NCI-H1694 (cell line): ENCODE measurements at regions not wholly inside any gene's neighbourhood (a gene's known extent, or its start where the extent isn't known, plus 50 kb on each side); places are given as distances from the start of the nearest gene placed in this dataset.
"Not testable (repeated sequence)": the region's sequence is repeated elsewhere in the genome, so short reads cannot be mapped to it uniquely, and the experiment has no call there.

ENCODE experiments used
- DNase-seq: peaks from one replicate; lab custom pipeline; 2025; lab: John Stamatoyannopoulos, UW

DNA sequence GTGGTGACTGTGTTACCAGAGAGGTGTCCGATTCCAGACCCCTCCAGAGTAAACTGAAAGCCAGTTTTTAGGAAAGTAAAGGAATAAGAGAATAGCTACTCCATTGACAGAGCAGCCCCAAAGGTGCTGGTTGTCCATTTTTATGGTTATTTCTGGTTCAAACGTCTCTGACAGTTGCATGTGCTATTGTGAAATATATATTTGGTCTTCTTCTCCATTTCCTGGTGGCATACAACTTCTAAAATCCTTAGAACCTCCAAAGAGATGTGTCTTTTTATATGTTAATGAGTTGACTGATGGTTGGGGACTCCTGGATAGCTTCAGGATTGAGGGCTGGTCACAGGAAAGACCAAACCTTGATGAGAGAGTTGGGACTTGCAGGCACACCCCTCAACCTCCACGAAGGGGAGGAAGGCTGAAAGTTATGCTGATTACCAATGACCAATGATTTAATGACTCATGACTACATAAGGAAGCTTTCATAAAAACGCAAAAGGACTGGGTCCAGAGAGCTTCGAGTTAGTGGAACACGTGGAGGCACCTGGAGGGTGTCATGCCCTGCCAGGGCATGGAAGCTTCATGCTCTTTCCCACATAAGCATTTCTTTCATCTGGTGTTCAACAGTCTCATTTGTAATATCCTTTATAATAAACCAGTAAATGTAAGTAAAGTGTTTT, 100.7 kb downstream of the SLC16A1 start:
- no peak for DNase-seq

DNA sequence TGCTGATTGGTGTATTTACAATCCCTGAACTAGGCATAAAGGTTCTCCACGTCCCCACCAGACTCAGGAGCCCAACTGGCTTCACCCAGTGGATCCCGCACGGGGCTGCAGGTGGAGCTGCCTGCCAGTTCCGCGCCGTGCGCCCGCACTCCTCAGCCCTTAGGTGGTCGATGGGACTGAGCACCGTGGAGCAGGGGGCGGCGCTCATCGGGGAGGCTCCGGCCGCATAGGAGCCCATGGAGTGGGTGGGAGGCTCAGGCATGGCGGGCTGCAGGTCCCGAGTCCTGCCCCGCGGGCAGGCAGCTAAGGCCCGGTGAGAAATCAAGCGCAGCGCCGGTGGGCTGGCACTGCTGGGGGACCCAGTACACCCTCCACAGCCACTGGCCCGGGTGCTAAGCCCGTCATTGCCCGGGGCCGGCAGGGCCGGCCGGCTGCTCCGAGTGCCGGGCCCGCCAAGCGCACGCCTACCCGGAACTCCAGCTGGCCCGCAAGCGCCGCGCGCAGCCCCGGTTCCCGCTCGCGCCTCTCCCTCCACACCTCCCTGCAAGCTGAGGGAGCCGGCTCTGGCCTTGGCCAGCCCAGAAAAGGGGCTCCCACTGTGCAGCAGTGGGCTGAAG, 101.5 kb downstream of the SLC16A1 start:
- DNase-seq, result not testable (repeated sequence)

DNA sequence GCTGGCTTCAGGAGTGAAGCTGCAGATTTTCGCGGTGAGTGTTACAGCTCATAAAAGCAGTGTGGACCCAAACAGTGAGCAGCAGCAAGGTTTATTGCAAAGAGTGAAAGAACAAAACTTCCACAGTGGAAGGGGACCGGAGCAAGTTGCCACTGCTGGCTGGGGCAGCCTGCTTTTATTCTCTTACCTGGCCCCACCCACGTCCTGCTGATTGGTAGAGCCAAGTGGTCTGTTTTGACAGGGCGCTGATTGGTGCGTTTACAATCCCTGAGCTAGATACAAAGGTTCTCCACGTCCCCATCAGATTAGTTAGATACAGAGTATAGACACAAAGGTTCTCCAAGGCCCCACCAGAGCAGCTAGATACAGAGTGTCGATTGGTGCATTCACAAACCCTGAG, 102.1 kb downstream of the SLC16A1 start:
- not testable (repeated sequence) for DNase-seq

DNA sequence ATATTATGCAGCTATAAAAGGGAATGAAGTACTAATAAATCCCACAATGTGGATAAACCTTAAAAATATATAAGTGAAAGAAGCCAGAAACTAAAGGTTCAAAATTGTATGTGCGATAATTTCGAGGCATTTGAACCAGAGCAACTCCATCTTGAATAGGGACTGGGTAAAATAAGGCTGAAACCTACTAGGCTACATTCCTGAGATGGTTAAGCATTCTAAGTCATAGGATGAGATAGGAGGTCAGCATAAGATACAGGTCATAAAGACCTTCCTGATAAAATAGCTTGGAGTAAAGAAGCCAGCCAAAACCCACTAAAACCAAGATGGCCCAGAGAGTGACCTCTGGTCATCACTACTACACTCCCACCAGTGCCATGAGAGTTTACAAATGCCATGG, 103.1 kb downstream of the SLC16A1 start:
- no peak for DNase-seq

DNA sequence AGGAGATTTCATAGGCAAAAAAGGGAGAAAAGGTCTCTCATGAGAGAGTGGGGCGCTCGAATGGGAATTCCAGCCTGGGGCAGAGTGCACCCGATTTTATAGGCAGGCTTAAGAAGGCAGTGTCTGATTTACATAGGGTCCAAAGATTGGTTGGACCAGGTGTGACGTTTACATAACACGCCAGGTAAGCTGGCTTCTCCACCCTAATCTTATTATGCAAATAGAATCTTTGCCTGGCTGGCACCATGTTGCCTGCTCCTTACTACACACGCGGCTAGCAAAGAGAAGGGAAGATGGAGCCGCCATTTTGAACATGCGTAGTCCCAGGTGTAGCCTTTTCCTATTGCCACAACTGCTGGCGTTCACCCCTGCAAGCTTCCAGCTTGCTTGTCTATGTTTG, 103.7 kb downstream of the SLC16A1 start:
- DNase-seq, result no peak

DNA sequence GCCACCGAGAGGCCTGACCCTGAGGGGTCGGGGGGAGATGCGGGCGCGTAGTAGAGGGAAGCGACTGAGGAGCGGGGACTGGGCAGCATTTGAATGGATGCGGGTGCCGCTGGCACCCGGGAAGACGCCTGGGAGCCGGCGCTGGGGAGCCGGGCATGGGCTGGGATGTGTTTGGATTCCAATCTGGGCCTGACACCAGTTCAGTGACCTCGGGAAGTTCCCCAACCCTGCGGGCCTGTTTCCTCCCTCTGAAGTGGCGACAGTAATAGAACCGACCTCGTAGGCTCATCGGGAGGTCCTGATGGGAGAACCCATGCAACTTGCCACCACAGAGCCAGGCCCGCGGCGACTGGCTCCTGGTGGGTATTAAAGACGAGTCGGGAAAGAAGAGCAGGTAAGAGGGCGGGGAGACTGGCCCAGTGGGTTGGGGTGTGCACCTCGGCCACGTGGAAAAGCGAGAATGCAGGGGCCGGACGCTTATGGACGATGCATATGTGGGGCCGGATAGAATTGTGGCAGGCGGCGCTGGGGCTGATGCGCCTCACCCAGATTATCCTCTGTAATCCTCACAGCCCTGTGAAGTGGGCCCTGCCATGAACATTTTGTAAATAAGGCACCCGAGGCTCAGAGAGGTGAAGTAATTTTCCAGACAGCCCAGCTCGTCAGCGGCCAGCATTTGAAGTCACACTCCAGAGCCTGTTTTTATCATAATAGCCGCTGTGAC, 105.8 kb downstream of the SLC16A1 start:
- no peak for DNase-seq

DNA sequence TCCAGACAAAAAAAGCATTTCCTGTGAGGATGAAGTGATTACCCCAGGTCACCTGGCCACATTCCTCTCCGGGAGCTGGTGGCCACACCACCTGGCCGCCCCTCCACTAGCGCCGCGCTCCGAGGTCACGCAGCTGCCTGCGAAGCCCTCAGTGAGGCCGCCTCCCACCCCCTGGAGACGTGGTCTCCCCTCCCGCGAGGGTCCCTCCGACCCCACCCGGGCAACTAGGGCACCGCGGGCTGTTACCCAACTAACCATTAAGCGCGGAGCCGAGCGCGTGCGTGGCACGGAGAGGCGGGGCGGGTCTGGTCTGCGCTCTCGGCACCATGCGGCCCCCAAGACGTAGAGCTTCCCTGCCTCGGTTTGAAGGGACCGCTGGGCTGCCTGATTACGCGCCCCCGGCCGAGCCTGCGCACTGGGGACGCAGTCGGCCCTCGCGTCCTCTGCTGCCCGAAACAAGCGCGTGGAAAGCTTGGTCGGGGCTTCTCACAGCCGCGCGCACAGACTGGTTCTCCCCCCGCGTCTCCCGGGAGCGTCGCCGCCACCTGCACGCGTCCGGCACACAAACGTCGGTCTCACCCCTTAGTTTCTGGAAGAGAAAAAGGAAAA, 106.5 kb downstream of the SLC16A1 start:
- peak; percentile 33 for DNase-seq

DNA sequence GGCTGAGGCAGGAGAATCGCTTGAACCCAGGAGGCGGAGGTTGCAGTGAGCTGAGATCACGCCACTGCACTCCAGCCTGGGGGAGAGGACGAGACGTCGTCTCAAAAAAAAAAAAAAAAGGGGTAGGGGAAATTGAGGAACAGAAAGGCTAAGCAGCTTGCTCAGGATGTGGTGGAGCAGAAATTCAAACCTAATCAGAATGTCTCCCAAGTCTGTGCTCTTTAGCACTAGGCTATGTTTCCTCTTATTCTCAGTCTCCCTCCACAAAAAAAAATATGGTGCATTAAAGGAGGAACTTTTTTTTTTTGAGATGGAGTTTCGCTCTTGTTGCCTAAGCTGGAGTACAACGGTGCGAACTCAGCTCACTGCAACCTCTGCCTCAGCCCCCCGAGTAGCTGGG, 114.2 kb downstream of the SLC16A1 start:
- no peak for DNase-seq

DNA sequence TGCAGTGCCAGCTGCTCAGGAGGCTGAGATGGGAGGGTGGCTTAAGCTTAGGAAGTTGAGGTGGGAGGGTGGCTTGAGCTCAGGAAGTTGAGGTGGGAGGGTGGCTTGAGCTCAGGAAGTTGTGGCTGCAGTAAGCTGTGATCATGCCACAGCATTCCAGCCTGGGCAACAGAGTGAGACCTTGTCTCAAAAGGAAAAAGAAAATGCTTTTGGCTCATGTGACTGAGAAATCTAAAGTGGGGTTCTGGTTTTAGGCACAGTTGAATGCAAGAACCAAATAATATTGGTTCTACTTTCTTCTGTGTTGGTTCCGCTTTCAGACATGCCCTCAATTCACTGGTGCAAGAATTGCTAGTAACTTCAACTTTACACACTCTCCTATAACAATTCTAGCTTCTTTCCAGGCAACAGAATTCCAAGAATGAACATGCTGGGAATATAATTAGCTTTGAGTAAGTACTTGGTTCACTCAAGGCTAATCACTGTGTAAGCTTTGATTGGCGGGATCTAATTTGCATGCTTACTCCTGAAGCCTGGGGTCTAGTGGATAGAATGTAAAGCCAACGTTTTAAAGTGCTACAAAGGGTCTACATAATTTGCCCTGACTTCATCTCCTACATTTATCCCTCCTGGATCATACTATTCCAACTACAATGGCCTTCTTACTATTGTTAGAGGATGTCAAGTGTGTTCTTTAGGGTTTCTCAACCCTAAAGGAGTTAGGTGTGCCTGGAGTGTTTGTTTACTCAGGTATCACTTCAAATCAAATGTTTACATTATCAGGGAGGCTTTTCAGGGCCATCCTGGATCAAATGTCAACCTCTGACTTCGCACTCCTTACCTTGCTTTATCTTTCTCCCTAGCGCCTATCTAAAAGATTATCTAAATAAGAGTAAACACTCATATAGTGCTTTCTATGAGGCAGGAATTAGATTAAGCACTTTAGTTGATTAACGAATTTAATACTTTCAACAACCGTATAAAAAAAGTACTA, 115.1 kb downstream of the SLC16A1 start:
- no peak for DNase-seq

DNA sequence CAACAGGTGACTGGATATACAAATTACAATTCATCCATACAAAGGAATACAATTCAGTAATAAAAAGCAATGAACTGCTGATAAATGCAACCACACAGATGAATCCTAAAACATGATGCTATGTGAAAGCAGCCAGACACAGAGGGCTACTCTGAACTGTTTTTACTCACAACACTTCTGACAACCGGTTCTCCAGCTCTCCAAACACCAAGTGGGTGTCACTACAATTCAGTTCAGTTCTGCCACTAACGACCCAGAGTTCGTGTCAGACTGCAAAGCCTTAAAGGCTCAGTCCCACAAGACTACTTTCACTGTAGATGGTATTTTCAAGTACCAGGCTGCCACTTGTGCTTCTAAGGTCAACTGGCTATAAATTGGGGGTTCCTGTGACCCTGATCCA, 119.4 kb downstream of the SLC16A1 start:
- no peak for DNase-seq

DNA sequence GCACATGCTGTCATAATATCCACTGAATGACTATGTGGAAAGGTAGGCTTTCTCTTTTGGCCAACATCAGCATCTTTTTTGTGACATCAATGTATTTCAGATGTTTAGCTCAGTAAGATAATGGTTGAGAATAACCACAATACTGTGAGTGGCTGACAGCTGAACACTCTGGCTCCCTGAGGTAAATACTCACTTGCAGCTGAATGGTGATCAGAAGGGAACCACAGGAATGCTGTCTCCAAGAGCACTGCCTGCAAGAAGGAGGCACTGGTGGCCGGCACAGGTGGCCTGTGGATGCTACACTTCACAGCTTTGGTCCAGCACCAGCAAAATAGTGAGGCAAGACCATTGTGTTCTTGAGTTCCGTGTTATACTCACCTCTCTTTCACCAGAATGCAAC, 118.7 kb upstream of the PPM1J start:
- DNase-seq, result no peak

DNA sequence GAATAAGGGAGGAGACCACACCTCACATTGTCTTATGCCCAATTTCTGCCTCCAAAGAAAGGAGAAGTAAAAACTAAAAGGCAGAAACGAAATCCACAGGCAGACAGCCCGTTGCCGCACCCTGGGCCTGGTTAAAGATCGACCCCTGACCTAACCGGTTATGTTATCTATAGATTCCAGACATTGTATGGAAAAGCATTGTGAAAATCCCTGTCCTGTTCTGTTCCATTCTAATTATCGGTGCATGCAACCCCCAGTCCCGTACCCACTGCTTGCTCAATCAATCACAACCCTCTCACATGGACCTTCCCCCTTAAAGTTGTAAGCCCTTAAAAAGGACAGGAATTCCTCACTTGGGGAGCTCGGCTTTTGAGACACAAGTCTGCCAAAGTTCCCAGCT, 117.1 kb upstream of the PPM1J start:
- DNase-seq, result not testable (repeated sequence)

DNA sequence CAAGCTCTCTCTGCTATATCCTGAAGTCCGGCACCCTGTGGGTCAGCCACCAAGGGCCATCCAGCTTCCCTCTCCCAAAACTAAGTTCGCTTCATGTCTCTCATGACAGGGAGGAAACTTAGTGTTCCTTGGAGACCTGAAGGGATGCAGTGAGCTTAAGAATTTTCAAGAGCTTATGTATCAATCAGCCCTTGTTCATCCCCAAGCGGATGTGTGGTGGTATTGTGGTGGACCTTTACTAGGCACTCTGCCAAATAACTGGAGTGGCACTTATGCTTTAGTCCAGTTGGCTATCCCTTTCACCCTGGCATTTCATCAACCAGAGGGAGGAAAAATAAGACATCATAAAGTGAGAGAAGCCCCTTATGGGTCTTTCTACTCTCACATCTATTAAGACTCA, 114.6 kb upstream of the PPM1J start:
- DNase-seq, result not testable (repeated sequence)

DNA sequence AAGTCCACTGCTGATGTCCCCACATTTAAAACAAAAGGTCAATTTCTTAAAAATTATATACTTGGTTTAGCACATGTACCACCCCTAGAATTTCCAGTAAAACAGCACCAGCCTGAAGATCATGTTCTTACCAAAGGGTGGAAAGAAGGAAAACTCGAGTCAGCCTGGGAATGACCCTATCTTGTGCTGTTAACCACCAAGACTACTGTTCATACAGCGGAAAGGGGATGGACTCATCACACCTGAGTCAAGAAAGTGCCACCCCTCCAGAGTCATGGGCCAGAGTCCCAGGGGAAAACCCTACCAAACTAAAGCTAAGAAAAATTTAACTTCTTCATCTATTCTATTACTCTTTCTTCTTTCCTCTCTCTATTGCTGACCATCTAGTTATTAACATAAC, 113.6 kb upstream of the PPM1J start:
- no peak for DNase-seq

DNA sequence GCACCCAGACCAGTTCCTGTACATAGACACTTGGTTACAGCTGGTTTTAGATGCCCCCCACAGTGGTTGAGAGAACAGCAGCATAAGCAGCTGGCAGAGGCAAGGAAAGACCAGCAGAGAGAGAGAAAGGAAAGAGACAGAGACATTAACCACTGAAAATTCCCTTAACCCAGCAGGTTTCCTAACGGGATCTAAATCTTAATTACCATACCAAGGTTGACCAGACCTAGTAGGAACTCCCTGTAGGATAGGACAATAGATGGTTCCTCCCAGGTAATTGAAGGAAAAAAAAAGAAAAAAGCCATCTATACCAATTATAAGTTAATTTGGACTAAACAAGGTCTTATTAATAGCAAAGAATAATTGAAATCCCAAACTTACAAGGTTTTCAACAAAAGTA, 112.3 kb upstream of the PPM1J start:
- not testable (repeated sequence) for DNase-seq

DNA sequence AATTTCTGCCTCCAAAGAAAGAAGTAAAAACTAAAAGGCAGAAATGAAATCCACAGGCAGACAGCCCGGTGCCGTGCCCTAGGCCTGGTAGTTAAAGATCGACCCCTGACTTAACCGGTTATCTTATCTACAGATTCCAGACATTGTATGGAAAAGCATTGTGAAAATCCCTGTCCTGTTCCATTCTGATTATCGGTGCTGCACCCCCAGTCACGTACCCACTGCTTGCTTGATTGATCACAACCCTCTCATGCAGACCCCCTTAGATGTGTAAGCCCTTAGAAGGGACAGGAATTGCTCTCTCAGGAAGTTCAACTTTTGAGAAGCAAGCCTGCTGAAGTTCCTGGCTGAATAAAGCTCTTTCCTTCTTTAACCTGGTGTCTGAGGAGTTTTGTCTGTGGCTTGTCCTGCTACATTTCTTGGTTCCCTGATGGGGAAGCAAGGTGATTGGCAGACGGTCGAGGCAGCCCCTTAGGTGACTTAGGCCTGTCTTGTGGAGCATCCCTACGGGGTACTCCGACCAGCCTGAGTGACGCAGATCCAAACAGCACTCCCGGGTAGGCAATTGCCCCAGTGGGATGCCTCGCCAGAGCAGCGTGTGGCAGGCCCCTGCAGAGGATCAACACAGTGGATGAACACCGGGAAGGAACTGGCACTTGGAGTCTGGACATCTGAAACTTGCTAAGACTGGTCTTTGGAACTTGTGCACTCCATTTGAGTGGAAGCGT, 111.2 kb upstream of the PPM1J start:
- no peak for DNase-seq

DNA sequence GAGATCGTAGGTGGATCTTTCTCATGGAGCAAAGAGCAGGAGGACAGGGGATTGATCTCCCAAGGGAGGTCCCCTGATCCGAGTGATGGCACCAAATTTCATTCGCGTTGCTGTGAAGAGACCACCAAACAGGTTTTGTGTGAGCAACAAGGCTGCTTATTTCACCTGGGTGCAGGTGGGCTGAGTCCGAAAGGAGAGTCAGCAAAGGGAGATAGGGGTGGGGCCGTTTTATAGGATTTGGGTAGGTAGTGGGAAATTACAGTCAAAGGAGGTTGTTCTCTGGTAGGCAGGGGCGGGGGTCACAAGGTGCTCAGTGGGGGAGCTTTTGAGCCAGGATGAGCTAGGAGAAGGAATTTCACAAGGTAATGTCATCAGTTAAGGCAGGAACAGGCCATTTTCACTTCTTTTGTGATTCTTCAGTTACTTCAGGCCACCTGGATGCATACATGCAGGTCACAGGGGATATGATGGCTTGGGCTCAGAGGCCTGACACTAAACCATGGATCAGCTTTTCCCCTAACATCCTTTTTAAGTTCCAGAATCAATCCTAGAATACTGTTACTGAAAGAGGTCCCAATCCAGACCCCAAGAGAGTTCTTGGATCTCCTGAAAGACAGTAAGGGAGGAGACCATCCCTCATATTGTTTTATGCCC, 110.6 kb upstream of the PPM1J start:
- DNase-seq, result not testable (repeated sequence)

DNA sequence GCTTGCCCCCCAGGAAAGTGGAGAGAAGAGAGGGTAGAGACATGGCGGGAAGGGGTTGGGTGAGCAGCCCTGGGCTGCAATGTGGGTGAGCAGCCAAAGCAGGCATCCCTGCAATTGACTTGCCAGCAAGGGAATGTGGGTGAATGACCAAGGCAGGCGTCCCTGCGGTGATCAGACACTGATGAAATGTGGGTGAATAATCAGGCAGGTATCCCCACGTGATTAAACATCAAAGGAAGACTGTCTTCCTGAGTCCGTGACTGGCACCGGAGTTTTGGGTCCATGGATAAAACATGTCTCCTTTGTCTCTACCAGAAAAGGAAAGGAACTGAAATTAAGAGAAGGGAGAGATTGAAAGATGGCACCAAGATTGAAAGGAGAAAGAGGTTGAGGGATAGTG, 109.9 kb upstream of the PPM1J start:
- not testable (repeated sequence) for DNase-seq

DNA sequence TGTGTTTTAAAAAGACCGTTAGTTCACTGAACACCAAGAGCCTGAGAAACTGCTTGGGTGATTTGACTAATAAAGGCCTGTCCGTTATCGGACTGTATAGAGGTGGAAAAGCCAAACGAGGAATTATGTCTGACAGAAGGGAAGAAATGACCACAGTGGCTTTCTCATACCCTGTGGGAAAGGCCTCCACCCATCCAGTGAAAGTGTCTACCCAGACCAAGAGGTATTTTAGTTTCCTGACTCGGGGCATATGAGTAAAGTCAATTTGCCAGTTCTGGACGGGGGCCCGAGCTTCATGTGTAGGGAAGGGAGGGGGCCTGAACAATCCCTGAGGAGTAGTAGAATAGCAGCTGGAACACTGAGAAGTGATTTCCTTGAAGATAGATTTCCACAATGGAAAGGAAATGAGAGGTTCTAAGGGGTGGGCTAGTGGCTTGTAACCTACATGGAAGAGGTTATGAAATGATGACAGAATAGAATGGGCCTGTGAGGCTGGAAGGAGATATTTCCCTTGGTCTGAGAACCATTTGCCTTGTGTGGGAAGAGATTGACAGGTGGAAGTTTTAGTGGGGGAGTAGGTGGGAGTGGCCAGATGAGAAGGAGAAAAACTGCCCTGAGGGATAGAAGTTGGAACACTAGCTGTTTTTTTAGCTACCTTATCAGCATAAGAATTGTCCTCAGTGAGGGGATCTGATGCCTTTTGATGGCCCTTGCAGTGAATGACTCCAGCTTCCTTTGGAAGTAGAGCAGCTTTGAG, 106.4 kb upstream of the PPM1J start:
- not testable (repeated sequence) for DNase-seq
